Neural progenitor cell (in vitro differentiated cells): ENCODE measurements at regions not wholly inside any gene's neighbourhood (a gene's known extent, or its start where the extent isn't known, plus 50 kb on each side); places are given as distances from the start of the nearest gene placed in this dataset.
"Not testable (repeated sequence)": the region's sequence is repeated elsewhere in the genome, so short reads cannot be mapped to it uniquely, and the experiment has no call there.

ENCODE experiments used
- DNase-seq: peaks from one replicate; pipeline ENCODE4 v3.0.0-alpha.2; 2016; ENCODE audit warnings: low spot score
- H2AFZ ChIP-seq: fragments of 200-600 bp; sonication (generic); replicated peaks from 2 replicates; pipeline ENCODE4 v1.6.1; 2016; ENCODE audit warnings: antibody characterized with exemption
- H3F3A ChIP-seq: fragments of 200-600 bp; sonication (generic); 2 replicates; pipeline ENCODE4 v1.6.1; 2016; ENCODE audit warnings: antibody characterized with exemption, low read depth
- H3K27ac ChIP-seq: fragments of 200-600 bp; sonication (generic); 2 replicates; pipeline ENCODE4 v1.5.1; 2016; ENCODE audit warnings: mild to moderate bottlenecking
- H3K27me3 ChIP-seq: fragments of 200-600 bp; sonication (generic); 2 replicates; pipeline ENCODE4 v1.6.1; 2016; ENCODE audit warnings: mild to moderate bottlenecking, moderate library complexity
- H3K36me3 ChIP-seq: fragments of 200-600 bp; sonication (generic); 2 replicates; pipeline ENCODE4 v1.5.1; 2016
- H3K4me1 ChIP-seq: fragments of 200-600 bp; sonication (generic); 2 replicates; pipeline ENCODE4 v1.6.1; 2016; ENCODE audit warnings: mixed run types
- H3K4me2 ChIP-seq: fragments of 200-600 bp; sonication (generic); 2 replicates; pipeline ENCODE4 v1.6.1; 2016
- H3K4me3 ChIP-seq: fragments of 200-600 bp; sonication (generic); 2 replicates; pipeline ENCODE4 v1.5.1; 2016
- H3K79me2 ChIP-seq: fragments of 200-600 bp; sonication (generic); 2 replicates; pipeline ENCODE4 v1.6.1; 2016; ENCODE audit warnings: low read depth
- H3K9ac ChIP-seq: fragments of 200-600 bp; sonication (generic); 2 replicates; pipeline ENCODE4 v1.6.1; 2016
- H3K9me3 ChIP-seq: fragments of 200-600 bp; sonication (generic); 2 replicates; pipeline ENCODE4 v1.5.1; 2016; ENCODE audit warnings: low read depth
- H4K20me1 ChIP-seq: fragments of 200-600 bp; sonication (generic); 2 replicates; pipeline ENCODE4 v1.6.1; 2016; ENCODE audit warnings: low read depth
- H3K27ac Mint-ChIP-seq: 3 replicates; pipeline ENCODE4 v1.8.0; 2021; ENCODE audit warnings: mixed read lengths
- H3K27me3 Mint-ChIP-seq: 2 replicates; pipeline ENCODE4 v1.8.0; 2022; ENCODE audit warnings: low read depth, mild to moderate bottlenecking, inconsistent platforms, moderate library complexity, mixed read lengths; ENCODE audit not compliant: insufficient read depth
- H3K36me3 Mint-ChIP-seq: 3 replicates; pipeline ENCODE4 v1.8.0; 2021; ENCODE audit warnings: mixed read lengths
- H3K4me1 Mint-ChIP-seq: 3 replicates; pipeline ENCODE4 v1.8.0; 2021; ENCODE audit warnings: mixed read lengths
- H3K4me3 Mint-ChIP-seq: 3 replicates; pipeline ENCODE4 v1.8.0; 2021; ENCODE audit warnings: mild to moderate bottlenecking, moderate library complexity, mixed read lengths
- H3K9me3 Mint-ChIP-seq: 3 replicates; pipeline ENCODE4 v1.8.0; 2020; ENCODE audit warnings: mixed read lengths
- EZH2 ChIP-seq: fragments of 200-600 bp; sonication (generic); IDR thresholded peaks from 2 replicates; pipeline ENCODE4 v1.6.1; 2017; ENCODE audit warnings: antibody characterized with exemption, mild to moderate bottlenecking, moderate library complexity
- EZH2phosphoT487 ChIP-seq: fragments of 200-600 bp; sonication (generic); IDR thresholded peaks from 2 replicates; pipeline ENCODE4 v1.6.1; 2017; ENCODE audit warnings: antibody characterized with exemption
- TF ChIP-seq, protein P1 (sequence below): fragments of 200-600 bp; sonication (generic); IDR thresholded peaks from 2 replicates; pipeline ENCODE4 v1.5.1; 2017; ENCODE audit warnings: antibody characterized with exemption, mild to moderate bottlenecking

DNA sequence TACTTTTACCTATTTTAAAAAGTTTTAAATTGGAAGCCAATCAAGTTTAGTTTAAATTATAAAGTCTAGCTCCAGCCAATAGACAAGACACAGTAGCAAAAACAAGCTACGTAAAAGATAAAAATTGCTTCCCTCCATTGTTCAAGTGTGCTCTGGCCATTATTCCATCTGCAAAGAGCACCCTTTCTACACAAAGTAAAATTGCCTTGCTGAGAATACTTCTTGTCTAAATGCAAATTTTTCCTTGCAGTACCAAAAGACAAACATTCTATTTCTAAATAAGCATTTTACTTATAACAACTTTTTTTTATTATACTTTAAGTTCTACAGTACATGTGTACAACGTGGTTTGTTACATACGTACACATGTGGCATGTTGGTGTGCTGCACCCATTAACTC is 75.9 kb upstream of the ZNF746 start:
- no peaks in the 10 kb centered on the region for H3K27me3 ChIP-seq
- peaks cover 6% of the 10 kb centered on the region for H3K9me3 ChIP-seq
- DNase-seq: no peak
- no peaks in the 10 kb centered on the region for H3K36me3 ChIP-seq
- H3K36me3 Mint-ChIP-seq: peaks cover 30% of the 10 kb centered on the region
- H3K4me1 ChIP-seq: peaks cover 24% of the 10 kb centered on the region
- no peaks in the 10 kb centered on the region for H4K20me1 ChIP-seq
- no peak overlapping the region for H3K9ac ChIP-seq
- H3K9me3 Mint-ChIP-seq: peaks cover 52% of the 10 kb centered on the region
- H3K79me2 ChIP-seq: peaks cover under 1% of the 10 kb centered on the region
- H3K4me1 Mint-ChIP-seq: no peaks in the 10 kb centered on the region
- no peak overlapping the region for H3K4me3 Mint-ChIP-seq
- H3K27ac Mint-ChIP-seq: no peak overlapping the region
- no peak overlapping the region for H2AFZ ChIP-seq
- no peak overlapping the region for H3K27ac ChIP-seq
- peaks cover 28% of the 10 kb centered on the region for H3F3A ChIP-seq
- no peak overlapping the region for H3K4me3 ChIP-seq
- TF ChIP-seq EZH2: no peak
- no peak for TF ChIP-seq EZH2phosphoT487
- TF ChIP-seq, protein P1, sequence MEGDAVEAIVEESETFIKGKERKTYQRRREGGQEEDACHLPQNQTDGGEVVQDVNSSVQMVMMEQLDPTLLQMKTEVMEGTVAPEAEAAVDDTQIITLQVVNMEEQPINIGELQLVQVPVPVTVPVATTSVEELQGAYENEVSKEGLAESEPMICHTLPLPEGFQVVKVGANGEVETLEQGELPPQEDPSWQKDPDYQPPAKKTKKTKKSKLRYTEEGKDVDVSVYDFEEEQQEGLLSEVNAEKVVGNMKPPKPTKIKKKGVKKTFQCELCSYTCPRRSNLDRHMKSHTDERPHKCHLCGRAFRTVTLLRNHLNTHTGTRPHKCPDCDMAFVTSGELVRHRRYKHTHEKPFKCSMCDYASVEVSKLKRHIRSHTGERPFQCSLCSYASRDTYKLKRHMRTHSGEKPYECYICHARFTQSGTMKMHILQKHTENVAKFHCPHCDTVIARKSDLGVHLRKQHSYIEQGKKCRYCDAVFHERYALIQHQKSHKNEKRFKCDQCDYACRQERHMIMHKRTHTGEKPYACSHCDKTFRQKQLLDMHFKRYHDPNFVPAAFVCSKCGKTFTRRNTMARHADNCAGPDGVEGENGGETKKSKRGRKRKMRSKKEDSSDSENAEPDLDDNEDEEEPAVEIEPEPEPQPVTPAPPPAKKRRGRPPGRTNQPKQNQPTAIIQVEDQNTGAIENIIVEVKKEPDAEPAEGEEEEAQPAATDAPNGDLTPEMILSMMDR: no peak
- H3K27me3 Mint-ChIP-seq: no peaks in the 10 kb centered on the region
- H3K4me2 ChIP-seq: no peak overlapping the region

DNA sequence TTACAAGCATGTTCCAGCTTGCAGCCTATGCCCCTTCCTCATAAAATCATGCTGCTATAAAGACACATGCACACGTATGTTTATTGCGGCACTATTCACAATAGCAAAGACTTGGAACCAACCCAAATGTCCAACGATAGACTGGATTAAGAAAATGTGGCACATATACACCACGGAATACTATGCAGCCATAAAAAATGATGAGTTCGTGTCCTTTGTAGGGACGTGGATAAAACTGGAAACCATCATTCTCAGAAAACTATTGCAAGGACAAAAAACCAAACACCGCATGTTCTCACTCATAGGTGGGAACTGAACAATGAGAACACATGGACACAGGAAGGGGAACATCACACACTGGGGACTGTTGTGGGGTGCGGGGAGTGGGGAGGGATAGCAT is 75.3 kb upstream of the ZNF746 start:
- H3K4me1 Mint-ChIP-seq, H3K27me3 ChIP-seq, H2AFZ ChIP-seq, H4K20me1 ChIP-seq, H3K9ac ChIP-seq, H3K4me2 ChIP-seq, H3K4me3 Mint-ChIP-seq, H3K4me3 ChIP-seq, H3K27ac ChIP-seq, H3K36me3 ChIP-seq, H3K27ac Mint-ChIP-seq, H3K79me2 ChIP-seq, H3K27me3 Mint-ChIP-seq, DNase-seq, H3K9me3 ChIP-seq: not testable (repeated sequence)
- peaks cover 32% of the 10 kb centered on the region for H3F3A ChIP-seq
- peaks cover 24% of the 10 kb centered on the region for H3K4me1 ChIP-seq
- Mint-ChIP-seq H3K9me3 (peaks cover 46% of the 10 kb centered on the region), H3K36me3 (peaks cover 28% of the 10 kb centered on the region)

DNA sequence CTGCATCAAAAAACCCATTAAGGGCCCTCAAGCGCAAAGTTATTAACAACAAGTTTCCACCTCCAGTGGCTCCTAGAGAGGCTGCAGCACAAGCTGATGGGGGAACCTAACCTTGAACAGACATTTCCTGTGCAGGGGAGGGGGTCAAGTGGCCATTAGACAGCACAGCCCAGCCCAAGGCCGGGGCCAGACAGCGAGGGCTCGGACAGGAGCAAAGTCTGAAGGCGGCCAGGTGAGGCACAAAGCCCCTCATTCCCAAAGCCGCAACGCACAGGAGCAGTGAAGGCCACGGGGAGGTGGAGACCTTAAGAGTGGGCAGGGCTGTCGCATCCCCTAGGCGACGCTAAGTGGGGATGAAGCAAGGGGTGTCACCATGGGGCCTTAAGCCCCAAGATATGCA is 73.2 kb upstream of the ZNF746 start:
- H3K4me1 Mint-ChIP-seq: no peaks in the 10 kb centered on the region
- Histone ChIP-seq H3K4me2 (peak overlapping the region; percentile 79), H3F3A (peaks cover 32% of the 10 kb centered on the region), H3K36me3 (no peaks in the 10 kb centered on the region), H3K4me1 (peaks cover 24% of the 10 kb centered on the region), H3K27me3 (no peaks in the 10 kb centered on the region), H3K9me3 (no peaks in the 10 kb centered on the region), H3K79me2 (peaks cover 6% of the 10 kb centered on the region), H4K20me1 (no peaks in the 10 kb centered on the region), H2AFZ (no peak overlapping the region), H3K4me3 (peak overlapping the region; percentile 48), H3K9ac (no peak overlapping the region), H3K27ac (no peak overlapping the region)
- peaks cover 27% of the 10 kb centered on the region for H3K9me3 Mint-ChIP-seq
- peak; percentile 3 for DNase-seq
- no peak overlapping the region for H3K4me3 Mint-ChIP-seq
- no peak overlapping the region for H3K27ac Mint-ChIP-seq
- TF ChIP-seq EZH2phosphoT487: no peak
- TF ChIP-seq, protein P1: no peak
- no peak for TF ChIP-seq EZH2
- H3K27me3 Mint-ChIP-seq: no peaks in the 10 kb centered on the region
- H3K36me3 Mint-ChIP-seq: peaks cover 43% of the 10 kb centered on the region

DNA sequence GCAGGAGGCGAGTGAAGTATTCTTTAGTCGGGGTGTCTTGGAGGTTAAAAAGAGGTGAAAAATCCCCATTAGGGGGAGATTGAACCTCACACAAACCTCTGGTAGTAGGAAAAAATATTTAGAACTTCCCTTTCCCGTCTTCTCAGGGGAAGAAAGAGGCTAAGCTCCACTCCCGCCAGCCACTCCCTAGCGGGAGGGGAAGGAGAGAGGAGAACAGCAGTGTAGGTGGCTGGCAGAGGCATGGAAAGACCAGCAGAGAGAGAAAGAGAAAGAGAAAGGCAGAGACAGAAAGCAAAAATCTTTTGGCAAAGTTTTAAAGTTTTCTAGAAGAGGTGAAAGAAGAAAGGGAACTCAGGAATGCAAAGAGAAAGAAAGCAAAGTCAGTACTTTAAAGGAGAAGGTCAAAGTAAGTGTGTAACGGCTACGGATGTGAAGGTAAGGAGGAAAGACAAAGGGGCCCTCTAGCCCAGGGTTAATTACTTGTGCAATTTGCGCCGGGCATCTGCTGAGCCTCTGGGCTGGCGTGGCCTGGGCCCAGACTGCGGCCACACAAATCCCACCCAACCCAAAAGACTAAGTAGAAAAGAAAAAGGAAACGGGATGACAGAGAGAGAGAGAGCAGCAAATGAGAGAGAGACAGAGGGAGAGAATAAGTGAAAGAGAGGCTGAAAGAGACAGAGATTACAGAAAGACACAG is 72.3 kb upstream of the ZNF746 start:
- Mint-ChIP-seq H3K9me3 (peaks cover 24% of the 10 kb centered on the region), H3K4me3 (no peak overlapping the region), H3K27ac (no peak overlapping the region), H3K27me3 (no peaks in the 10 kb centered on the region), H3K36me3 (peaks cover 49% of the 10 kb centered on the region), H3K4me1 (no peaks in the 10 kb centered on the region)
- H3K4me3 ChIP-seq: peak overlapping the region; percentile 48
- H3K36me3 ChIP-seq: no peaks in the 10 kb centered on the region
- H3K27ac ChIP-seq: peak overlapping the region; percentile 96
- H3K79me2 ChIP-seq: peaks cover 6% of the 10 kb centered on the region
- peak overlapping the region; percentile 79 for H3K4me2 ChIP-seq
- H3K9ac ChIP-seq: peak overlapping the region; percentile 5
- H3F3A ChIP-seq: peaks cover 32% of the 10 kb centered on the region
- no peaks in the 10 kb centered on the region for H4K20me1 ChIP-seq
- no peaks in the 10 kb centered on the region for H3K27me3 ChIP-seq
- DNase-seq: peak; percentile 62
- peak overlapping the region; percentile 15 for H2AFZ ChIP-seq
- TF ChIP-seq EZH2phosphoT487 (no peak), EZH2 (no peak)
- TF ChIP-seq, protein P1: peak; percentile 18
- H3K9me3 ChIP-seq: no peaks in the 10 kb centered on the region
- peaks cover 24% of the 10 kb centered on the region for H3K4me1 ChIP-seq
